HG02678 (cell line): ENCODE measurements at regions not wholly inside any gene's neighbourhood (a gene's known extent, or its start where the extent isn't known, plus 50 kb on each side); places are given as distances from the start of the nearest gene placed in this dataset.
"Not testable (repeated sequence)": the region's sequence is repeated elsewhere in the genome, so short reads cannot be mapped to it uniquely, and the experiment has no call there.

Experiments used
- ATAC-seq: cut with Tn5 transposase; IDR thresholded peaks from one replicate; pipeline ENCODE4 v1.9.1; 2021; ENCODE audit warnings: mild to moderate bottlenecking, moderate library complexity; ENCODE audit not compliant: unreplicated experiment

- ATAC-seq: no peak
Measured at GRCh38 chr2:223459328-223459939, 142.7 kb downstream of the SCG2 start.

GRCh38 chr2:223460209-223460608 is 142.0 kb downstream of the SCG2 start:
- no peak for ATAC-seq

DNA sequence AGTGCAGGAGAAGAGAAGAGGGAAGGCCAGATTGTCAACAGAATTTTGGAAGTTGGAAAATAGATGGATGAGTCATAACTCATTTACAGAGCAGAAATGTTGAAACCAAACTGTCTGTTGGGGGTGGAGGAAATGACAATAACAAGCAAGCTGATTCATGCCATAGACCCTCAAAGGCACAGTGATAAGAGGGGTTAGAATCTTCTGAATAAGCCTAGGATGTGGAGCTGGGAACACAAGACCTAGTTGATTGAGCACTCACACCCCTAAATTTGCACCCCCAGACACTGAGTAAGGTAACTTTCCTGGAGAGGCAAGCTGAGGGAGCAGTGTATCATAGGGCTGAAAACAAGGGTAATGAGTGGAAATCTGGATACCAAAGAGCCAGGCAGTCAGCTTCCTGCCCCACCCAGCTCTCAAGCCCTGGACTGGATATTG is 141.4 kb downstream of the SCG2 start:
- no peak for ATAC-seq

- no peak for ATAC-seq
Measured at GRCh38 chr2:223464071-223464470, 138.1 kb downstream of the SCG2 start.

- ATAC-seq: no peak
Measured at GRCh38 chr2:223465793-223466192, 136.4 kb downstream of the SCG2 start.

GRCh38 chr2:223467196-223467595 is 135.0 kb downstream of the SCG2 start:
- ATAC-seq: no peak

DNA sequence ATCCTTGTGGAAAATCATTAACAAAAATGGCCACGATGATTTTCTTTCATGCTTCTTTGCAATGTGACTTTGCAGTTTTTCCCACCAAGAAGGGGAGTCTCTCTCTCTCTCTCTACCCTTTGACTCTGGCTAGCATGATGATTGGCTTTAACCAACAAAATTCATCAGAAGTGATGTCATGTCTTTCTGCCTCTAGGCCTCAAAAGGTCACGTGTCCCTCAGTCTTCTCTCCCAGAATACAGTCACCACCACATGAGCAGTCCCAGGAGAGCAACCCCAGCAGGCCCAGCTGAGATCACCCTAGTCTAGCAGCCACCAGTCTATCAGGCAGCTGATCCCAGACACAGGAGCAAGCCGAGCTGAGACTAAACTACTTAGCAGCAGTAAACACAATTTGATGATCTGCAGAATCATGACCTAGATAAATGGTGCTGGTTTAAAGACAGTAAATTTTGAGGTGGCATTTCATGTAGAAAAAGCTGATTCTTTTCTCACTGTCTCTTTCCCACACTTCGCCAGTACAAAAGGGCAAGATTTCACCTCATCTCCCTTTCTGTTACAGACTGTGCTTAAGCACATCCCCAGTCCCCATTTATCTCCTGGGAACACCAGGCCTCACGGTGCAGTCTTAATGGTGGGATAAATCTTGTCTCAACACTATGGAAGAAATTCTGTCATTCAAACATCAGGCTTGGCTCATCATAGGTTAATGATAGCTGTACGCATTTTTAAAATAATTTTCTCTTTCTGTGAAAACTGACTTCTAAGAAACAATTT is 132.7 kb downstream of the SCG2 start:
- no peak for ATAC-seq

GRCh38 chr2:223470602-223471001 is 131.6 kb downstream of the SCG2 start:
- ATAC-seq: no peak

- no peak for ATAC-seq
Measured at GRCh38 chr2:223472771-223473170, 129.4 kb downstream of the SCG2 start.

- no peak for ATAC-seq
Measured at GRCh38 chr2:223474893-223475292, 127.3 kb downstream of the SCG2 start.

DNA sequence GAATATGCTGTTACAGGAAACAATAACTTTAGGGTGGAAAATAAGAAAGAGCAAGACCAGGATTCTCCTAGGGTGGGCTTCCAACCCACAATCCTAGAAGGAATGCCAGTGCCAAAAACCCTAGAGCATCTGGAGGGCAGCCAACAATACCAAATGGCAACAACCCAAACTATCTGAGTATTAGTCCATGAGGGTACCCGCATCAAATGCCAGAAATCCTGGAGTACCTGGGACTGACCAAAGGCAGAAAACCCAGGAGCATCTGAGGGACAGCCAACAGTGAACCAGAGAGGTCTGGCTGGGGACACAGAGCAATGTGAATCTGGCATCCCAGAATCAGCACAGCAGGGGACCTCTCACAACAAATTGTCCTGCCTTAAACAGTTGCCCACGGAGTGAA is 126.3 kb downstream of the SCG2 start:
- ATAC-seq: no peak

- no peak for ATAC-seq
Measured at GRCh38 chr2:223477318-223477717, 124.8 kb downstream of the SCG2 start.

DNA sequence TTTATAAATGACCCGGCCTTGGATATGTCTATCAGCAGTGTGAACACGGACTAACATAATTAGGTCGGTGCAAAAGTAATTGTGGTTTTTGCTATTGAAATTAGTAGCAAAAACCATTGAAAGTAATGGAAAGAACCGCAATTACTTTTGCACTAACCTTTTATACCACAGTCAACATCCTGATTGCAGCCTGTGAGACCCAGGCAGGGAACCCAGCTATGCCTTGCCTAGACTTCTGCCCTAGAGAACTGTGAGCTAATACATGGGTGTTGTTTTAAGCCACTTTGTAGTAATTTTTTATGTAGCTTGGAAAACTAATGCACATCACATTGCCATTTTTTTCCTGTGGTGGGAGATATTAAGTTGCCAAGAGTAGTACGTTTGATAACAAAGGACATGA is 120.7 kb downstream of the SCG2 start:
- ATAC-seq: no peak

- no peak for ATAC-seq
Measured at GRCh38 chr2:223486751-223487150, 115.4 kb downstream of the SCG2 start.

DNA sequence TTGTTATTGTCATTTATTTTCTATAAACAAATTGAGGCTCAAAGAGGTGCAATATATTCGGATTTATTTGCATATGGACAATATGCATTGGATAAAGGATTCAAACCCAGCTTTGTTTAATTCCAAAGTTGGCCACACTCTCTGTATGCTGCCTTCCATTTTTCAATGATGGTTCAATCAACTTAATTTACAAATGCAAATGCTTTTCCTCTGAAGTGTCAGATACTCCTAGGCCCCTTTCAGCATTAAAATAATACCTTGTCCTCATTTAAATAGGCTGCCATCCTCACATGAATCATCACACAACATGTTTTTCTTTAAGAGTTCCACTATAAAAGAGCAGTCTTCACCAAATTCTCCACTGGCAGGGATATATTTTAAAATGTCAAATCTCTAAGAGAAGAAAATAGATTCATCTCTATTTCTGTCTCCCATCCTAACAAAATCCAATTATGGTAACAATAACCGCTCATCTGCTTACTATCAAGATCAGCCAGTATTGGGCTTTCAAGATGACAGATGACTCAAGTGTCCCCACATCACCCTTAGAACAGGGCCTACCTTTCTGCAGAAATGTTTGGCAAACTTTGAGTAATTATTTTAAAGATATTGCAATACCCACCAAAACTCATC is 114.8 kb downstream of the SCG2 start:
- no peak for ATAC-seq

- no peak for ATAC-seq
Measured at GRCh38 chr2:223488814-223489213, 113.3 kb downstream of the SCG2 start.

DNA sequence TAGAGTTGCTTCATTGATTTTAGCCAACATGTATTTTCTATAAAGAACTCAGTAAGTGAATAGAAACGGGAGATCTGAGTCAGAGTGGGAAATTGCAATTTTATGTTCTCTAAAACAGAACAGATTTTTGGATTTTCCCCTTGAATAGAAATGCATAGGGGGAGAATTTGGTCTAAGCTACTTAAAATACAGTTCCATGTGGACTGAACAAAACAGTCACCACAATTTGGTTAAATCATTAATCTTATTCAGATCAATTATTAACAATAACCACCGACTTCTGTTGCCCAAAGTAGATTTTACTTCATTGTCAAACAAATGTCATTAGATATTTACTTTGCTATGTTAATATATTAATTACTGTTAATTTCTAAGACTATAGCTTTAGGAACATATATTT is 107.7 kb downstream of the SCG2 start:
- no peak for ATAC-seq

DNA sequence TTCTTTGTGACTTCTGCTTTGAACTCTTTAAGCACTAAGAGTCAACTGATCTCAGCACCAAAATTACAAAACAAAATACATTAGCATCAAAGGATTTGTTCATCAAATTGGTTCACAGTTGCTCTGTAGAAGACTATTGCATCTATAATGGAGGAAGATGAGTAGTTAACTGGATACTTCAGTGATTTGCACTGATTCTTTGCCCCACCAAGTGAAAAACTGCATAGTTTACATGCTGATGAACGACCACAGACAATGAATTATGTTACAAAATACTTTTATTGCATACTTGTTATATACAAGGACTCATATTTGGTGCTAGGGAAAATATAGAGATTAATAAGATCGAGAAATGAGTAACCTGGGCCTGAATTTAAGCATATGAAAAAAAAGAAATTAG is 107.2 kb downstream of the SCG2 start:
- ATAC-seq: no peak

DNA sequence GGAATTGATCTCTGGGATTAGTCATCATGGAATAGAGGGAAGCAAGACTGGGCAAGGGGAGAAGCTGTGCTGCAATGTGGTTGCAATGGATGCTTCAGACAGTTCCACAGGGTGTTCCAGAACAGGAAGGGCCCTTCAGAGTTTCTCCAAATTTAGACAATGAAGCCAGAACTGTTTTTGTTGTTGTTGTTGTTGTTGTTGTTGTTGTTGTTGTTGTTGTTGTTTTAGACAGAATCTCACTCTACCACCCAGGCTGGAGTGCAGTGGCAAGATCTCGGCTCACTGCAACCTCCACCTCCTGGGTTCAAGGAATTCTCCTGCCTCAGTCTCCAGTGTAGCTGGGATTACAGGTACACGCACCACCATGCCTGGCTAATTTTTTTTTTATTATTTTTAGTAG is 105.3 kb downstream of the SCG2 start:
- ATAC-seq: not testable (repeated sequence)

GRCh38 chr2:223500709-223501108 is 101.5 kb downstream of the SCG2 start:
- ATAC-seq: no peak

GRCh38 chr2:223501641-223502040 is 100.5 kb downstream of the SCG2 start:
- ATAC-seq: no peak

DNA sequence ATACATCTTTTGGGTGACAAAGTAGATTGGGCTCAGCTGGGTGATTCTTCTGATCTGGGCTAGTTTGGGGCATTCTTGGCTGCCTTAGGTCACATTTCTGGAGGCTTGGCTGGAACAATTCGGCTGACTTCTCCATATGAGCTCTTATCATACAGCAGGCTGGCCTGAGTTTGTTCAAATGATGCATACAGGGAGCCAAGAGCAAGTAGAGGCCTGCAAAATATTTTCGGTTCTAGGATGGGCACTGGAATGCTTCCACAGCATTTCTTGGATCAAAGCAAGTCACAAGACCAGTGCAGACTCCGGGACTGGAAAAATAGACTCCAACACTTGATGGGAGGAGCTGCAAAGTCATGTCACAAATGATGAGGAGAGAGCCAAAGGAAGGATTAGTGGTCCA is 98.4 kb downstream of the SCG2 start:
- no peak for ATAC-seq
